ENCODE measurements at regions not wholly inside any gene's neighbourhood (a gene's known extent, or its start where the extent isn't known, plus 50 kb on each side); places are given as distances from the start of the nearest gene placed in this dataset.

- Mint-ChIP-seq H3K9me3 (peaks cover 0 to 4% (median 0%) of the 10 kb centered on the region in 8 donors), H3K27ac (peak overlapping the region in 3 of 7 donors; percentile 10 to 83 (median 77)), H3K4me3 (peak overlapping the region in 1 of 8 donors; percentile 7), H3K27me3 (no peaks in the 10 kb centered on the region), H3K4me1 (peaks cover 64 to 90% (median 79%) of the 10 kb centered on the region in 4 donors), H3K36me3 (peaks cover 2 to 4% of the 10 kb centered on the region in 2 donors)
- ChIA-PET POLR2A (ENCODE audit: partially characterized antibody) (interaction anchor here (10.7 kb wide), 1 partner anchor 9 kb away, joined by 145 read pairs; no protein-coding TSS in a partner anchor), CTCF (ENCODE audit: partially characterized antibody) (interaction anchor here (1.0 kb wide), 1 partner anchor 15 kb away, joined by 3 read pairs; no protein-coding TSS in a partner anchor)
- intact Hi-C loops (cut with micrococcal nuclease), result no loop called here
- no peaks in the 10 kb centered on the region for H3K9me3 ChIP-seq (ENCODE audit: control insufficient read depth in 1 of 2, low read length in 2 of 2)
- no peaks in the 10 kb centered on the region for H3K36me3 ChIP-seq (ENCODE audit: insufficient read depth, low read length)
- H3K4me3 ChIP-seq (ENCODE audit: low read length in 2 of 2), result no peak overlapping the region
- H3K27me3 ChIP-seq (ENCODE audit: insufficient read depth, low read length), result no peaks in the 10 kb centered on the region
- no peak for DNase-seq
- H3K4me1 ChIP-seq (ENCODE audit: insufficient read depth, low read length), result peaks cover 76% of the 10 kb centered on the region
- H3K27ac ChIP-seq (ENCODE audit: low read depth, low read length), result no peak overlapping the region
These were observed 351.4 kb upstream of the GATB start for GRCh38 chr4:152112190-152112589.

GRCh38 chr4:152110780-152111179 is 350.0 kb upstream of the GATB start:
- Mint-ChIP-seq H3K4me1 (peaks cover 59 to 90% (median 76%) of the 10 kb centered on the region in 4 donors), H3K36me3 (peaks cover 0 to 11% of the 10 kb centered on the region in 2 donors), H3K9me3 (no peaks in the 10 kb centered on the region), H3K27me3 (no peaks in the 10 kb centered on the region), H3K4me3 (no peak overlapping the region), H3K27ac (no peak overlapping the region)
- intact Hi-C loops (cut with micrococcal nuclease), result no loop called here
- Histone ChIP-seq H3K4me3 (ENCODE audit: low read length in 2 of 2) (no peak overlapping the region), H3K9me3 (ENCODE audit: control insufficient read depth in 1 of 2, low read length in 2 of 2) (no peaks in the 10 kb centered on the region), H3K4me1 (ENCODE audit: insufficient read depth, low read length) (peaks cover 75% of the 10 kb centered on the region), H3K27me3 (ENCODE audit: insufficient read depth, low read length) (no peaks in the 10 kb centered on the region), H3K27ac (ENCODE audit: low read depth, low read length) (no peak overlapping the region), H3K36me3 (ENCODE audit: insufficient read depth, low read length) (no peaks in the 10 kb centered on the region)
- CTCF ChIA-PET (ENCODE audit: partially characterized antibody), result interaction anchor here (0.7 to 2.7 kb wide), 2 partner anchors 9 to 11 kb away, joined by 3 to 11 read pairs; no protein-coding TSS in a partner anchor
- DNase-seq, result no peak
- POLR2A ChIA-PET (ENCODE audit: partially characterized antibody), result interaction anchor here (0.5 to 10.7 kb wide), 2 partner anchors 8 to 205 kb away, joined by 3 to 145 read pairs; no protein-coding TSS in a partner anchor

DNA sequence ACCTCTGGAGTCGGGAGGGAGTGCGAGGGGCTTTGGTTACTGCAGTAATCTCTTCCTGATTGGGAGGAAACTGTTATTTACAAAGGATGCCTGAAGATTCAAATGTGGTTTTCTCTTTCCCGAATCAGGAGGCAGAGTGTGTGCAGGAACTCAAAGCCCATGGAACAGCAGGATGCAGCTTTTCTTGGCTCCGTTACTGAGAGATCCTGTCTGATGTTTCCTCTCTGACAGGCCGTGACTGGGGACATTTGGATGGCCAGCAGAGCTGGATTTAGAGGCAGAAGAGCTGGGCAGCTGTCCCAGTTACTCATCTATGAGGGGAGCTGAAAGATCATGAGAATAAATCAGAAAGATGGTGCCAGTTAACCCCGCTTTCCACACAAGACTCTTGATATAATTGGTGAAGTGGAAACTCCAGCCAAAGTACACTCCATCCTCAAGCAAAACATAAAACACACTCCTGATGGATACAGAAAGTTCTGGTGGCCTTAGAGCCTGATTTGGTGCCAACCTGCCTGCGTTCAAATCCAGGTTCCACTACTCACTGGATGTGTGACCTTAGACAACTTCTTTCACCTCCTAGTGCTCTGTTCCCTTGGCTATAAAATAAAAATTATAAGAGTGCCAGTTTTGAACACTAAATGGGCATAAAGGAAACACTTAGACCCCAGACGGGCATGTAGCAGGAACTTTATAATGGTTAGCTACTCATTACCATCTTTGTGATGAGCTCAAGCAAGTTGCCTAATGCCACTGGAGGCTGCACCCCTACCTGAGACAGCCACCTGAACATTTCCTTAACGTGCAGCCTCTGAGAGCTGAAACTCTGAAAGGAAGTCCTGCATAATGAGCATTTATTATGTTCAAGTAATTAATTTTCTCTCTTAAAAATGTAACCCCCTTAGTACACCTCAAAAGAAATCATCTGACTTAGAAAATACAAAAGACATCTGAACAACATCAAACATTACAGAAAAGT is 349.0 kb upstream of the GATB start:
- no peaks in the 10 kb centered on the region for H3K9me3 ChIP-seq (ENCODE audit: control insufficient read depth in 1 of 2, low read length in 2 of 2)
- peak overlapping the region; percentile 20 to 88 (median 59) for H3K27ac Mint-ChIP-seq
- H3K4me1 ChIP-seq (ENCODE audit: insufficient read depth, low read length), result peaks cover 75% of the 10 kb centered on the region
- H3K27ac ChIP-seq (ENCODE audit: low read depth, low read length), result no peak overlapping the region
- H3K36me3 ChIP-seq (ENCODE audit: insufficient read depth, low read length), result no peaks in the 10 kb centered on the region
- POLR2A ChIA-PET (ENCODE audit: partially characterized antibody), result interaction anchor here (0.7 to 10.7 kb wide), 3 partner anchors 7 to 428 kb away, joined by 3 to 145 read pairs (median 3); no protein-coding TSS in a partner anchor
- peak overlapping the region in 3 of 8 donors; percentile 25 to 44 (median 30) for H3K4me3 Mint-ChIP-seq
- H3K9me3 Mint-ChIP-seq, result no peaks in the 10 kb centered on the region
- DNase-seq, result no peak
- H3K4me1 Mint-ChIP-seq, result peaks cover 55 to 90% (median 73%) of the 10 kb centered on the region in 4 donors
- H3K36me3 Mint-ChIP-seq, result peaks cover 0 to 16% of the 10 kb centered on the region in 2 donors
- CTCF ChIA-PET (ENCODE audit: partially characterized antibody), result interaction anchor here (2.7 kb wide), 1 partner anchor 8 kb away, joined by 11 read pairs; no protein-coding TSS in a partner anchor
- intact Hi-C loops (cut with micrococcal nuclease), result loop anchor here (10.0 kb wide), 1 partner anchor 425 kb away; the partner anchor contains the start of gene FBXW7
- H3K27me3 ChIP-seq (ENCODE audit: insufficient read depth, low read length), result no peaks in the 10 kb centered on the region
- no peaks in the 10 kb centered on the region for H3K27me3 Mint-ChIP-seq
- no peak overlapping the region for H3K4me3 ChIP-seq (ENCODE audit: low read length in 2 of 2)

GRCh38 chr4:152107736-152108500 is 347.1 kb upstream of the GATB start:
- Mint-ChIP-seq H3K4me3 (peak overlapping the region in 3 of 8 donors; percentile 11 to 47 (median 43)), H3K27me3 (no peaks in the 10 kb centered on the region), H3K4me1 (peaks cover 50 to 91% (median 74%) of the 10 kb centered on the region in 4 donors), H3K27ac (peak overlapping the region; percentile 18 to 95 (median 55)), H3K9me3 (no peaks in the 10 kb centered on the region), H3K36me3 (peaks cover 1 to 26% of the 10 kb centered on the region in 2 donors)
- Histone ChIP-seq H3K4me1 (ENCODE audit: insufficient read depth, low read length) (peaks cover 83% of the 10 kb centered on the region), H3K27ac (ENCODE audit: low read depth, low read length) (no peak overlapping the region), H3K9me3 (ENCODE audit: control insufficient read depth in 1 of 2, low read length in 2 of 2) (no peaks in the 10 kb centered on the region), H3K27me3 (ENCODE audit: insufficient read depth, low read length) (no peaks in the 10 kb centered on the region), H3K36me3 (ENCODE audit: insufficient read depth, low read length) (no peaks in the 10 kb centered on the region), H3K4me3 (ENCODE audit: low read length in 2 of 2) (no peak overlapping the region)
- no peak for DNase-seq
- intact Hi-C loops (cut with micrococcal nuclease), result loop anchor here (10.0 kb wide), 1 partner anchor 427 kb away; the partner anchor contains the start of gene FBXW7
- ChIA-PET CTCF (ENCODE audit: partially characterized antibody) (no interaction called here), POLR2A (ENCODE audit: partially characterized antibody) (interaction anchor here (0.8 to 9.2 kb wide), 3 partner anchors 6 to 34 kb away, joined by 3 to 145 read pairs (median 3); no protein-coding TSS in a partner anchor)

- peaks cover 87% of the 10 kb centered on the region for H3K4me1 ChIP-seq (ENCODE audit: insufficient read depth, low read length)
- peak overlapping the region in 4 of 8 donors; percentile 43 to 73 (median 62) for H3K4me3 Mint-ChIP-seq
- ChIA-PET POLR2A (ENCODE audit: partially characterized antibody) (interaction anchor here (1.1 to 9.2 kb wide), 2 partner anchors 7 to 33 kb away, joined by 3 to 145 read pairs; no protein-coding TSS in a partner anchor), CTCF (ENCODE audit: partially characterized antibody) (no interaction called here)
- no peaks in the 10 kb centered on the region for H3K9me3 Mint-ChIP-seq
- peaks cover 1 to 30% of the 10 kb centered on the region in 2 donors for H3K36me3 Mint-ChIP-seq
- no peaks in the 10 kb centered on the region for H3K36me3 ChIP-seq (ENCODE audit: insufficient read depth, low read length)
- no peak overlapping the region for H3K27ac ChIP-seq (ENCODE audit: low read depth, low read length)
- peaks cover 51 to 91% (median 75%) of the 10 kb centered on the region in 4 donors for H3K4me1 Mint-ChIP-seq
- H3K27me3 Mint-ChIP-seq, result no peaks in the 10 kb centered on the region
- no peak for DNase-seq
- intact Hi-C loops (cut with micrococcal nuclease), result loop anchor here (10.0 kb wide), 1 partner anchor 428 kb away; the partner anchor contains the start of gene FBXW7
- H3K9me3 ChIP-seq (ENCODE audit: control insufficient read depth in 1 of 2, low read length in 2 of 2), result no peaks in the 10 kb centered on the region
- H3K27ac Mint-ChIP-seq, result peak overlapping the region in 6 of 7 donors; percentile 23 to 83 (median 76)
- H3K4me3 ChIP-seq (ENCODE audit: low read length in 2 of 2), result no peak overlapping the region
- H3K27me3 ChIP-seq (ENCODE audit: insufficient read depth, low read length), result no peaks in the 10 kb centered on the region
These were observed 346.0 kb upstream of the GATB start for GRCh38 chr4:152106781-152107321.

DNA sequence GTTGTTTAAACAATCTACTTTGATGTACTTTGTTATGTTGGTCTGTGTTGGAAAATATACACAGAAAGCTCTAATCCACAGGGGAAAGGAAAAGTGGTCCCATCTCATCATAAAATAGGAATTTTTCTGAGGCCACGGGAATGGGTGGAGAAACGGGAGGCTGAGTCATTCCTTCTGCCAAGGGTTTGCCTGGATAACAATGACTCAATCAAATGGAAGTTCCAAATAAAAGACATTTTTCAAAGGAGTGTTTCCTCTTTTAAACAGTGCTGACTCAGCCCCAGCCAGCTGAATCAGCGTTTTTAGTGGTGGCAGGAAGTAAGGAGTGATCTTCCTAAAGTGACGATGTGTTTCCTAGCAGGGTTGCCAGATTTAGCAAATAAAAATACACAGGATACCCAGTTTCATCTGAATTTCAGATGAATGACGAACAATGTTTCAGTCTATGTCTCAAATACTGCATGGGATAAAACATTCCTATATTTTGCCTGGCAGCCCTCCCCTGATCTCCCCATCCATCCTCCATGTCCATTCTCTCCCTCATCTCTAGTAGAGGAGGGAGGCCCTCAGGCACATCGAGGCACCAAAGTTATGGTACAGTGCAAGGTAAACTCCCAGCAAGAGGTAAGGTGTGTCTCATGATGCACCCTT is 345.4 kb upstream of the GATB start:
- Mint-ChIP-seq H3K36me3 (peaks cover 3 to 34% of the 10 kb centered on the region in 2 donors), H3K27ac (peak overlapping the region; percentile 8 to 83 (median 75)), H3K9me3 (no peaks in the 10 kb centered on the region), H3K4me3 (peak overlapping the region in 6 of 8 donors; percentile 23 to 73 (median 52)), H3K27me3 (no peaks in the 10 kb centered on the region), H3K4me1 (peaks cover 56 to 95% (median 80%) of the 10 kb centered on the region in 4 donors)
- intact Hi-C loops (cut with micrococcal nuclease), result loop anchor here (10.0 kb wide), 1 partner anchor 429 kb away; the partner anchor contains the start of gene FBXW7
- Histone ChIP-seq H3K4me1 (ENCODE audit: insufficient read depth, low read length) (peaks cover 93% of the 10 kb centered on the region), H3K27ac (ENCODE audit: low read depth, low read length) (no peak overlapping the region), H3K4me3 (ENCODE audit: low read length in 2 of 2) (no peak overlapping the region), H3K9me3 (ENCODE audit: control insufficient read depth in 1 of 2, low read length in 2 of 2) (no peaks in the 10 kb centered on the region), H3K27me3 (ENCODE audit: insufficient read depth, low read length) (no peaks in the 10 kb centered on the region), H3K36me3 (ENCODE audit: insufficient read depth, low read length) (no peaks in the 10 kb centered on the region)
- CTCF ChIA-PET (ENCODE audit: partially characterized antibody), result no interaction called here
- POLR2A ChIA-PET (ENCODE audit: partially characterized antibody), result interaction anchor here (1.5 to 9.2 kb wide), 2 partner anchors 8 to 141 kb away, joined by 5 to 145 read pairs; no protein-coding TSS in a partner anchor
- DNase-seq, result peak in 2 of 5 donors; percentile 20 to 29

Data from CD4-positive, alpha-beta memory T cell (primary cell).